Muscle of leg (tissue), 3 donors: ENCODE measurements at regions not wholly inside any gene's neighbourhood (a gene's known extent, or its start where the extent isn't known, plus 50 kb on each side); places are given as distances from the start of the nearest gene placed in this dataset.

Experiments used
- DNase-seq: peaks from one replicate; pipeline ENCODE4 v3.0.0; 2013
- H3K27ac ChIP-seq: one replicate; pipeline ENCODE4 v1.5.1; 2013; ENCODE audit warnings: mild to moderate bottlenecking, low read length, control low read depth
- H3K27me3 ChIP-seq: one replicate; pipeline ENCODE4 v1.6.1; 2013; ENCODE audit warnings: low read length; ENCODE audit not compliant: control insufficient read depth, insufficient read depth
- H3K36me3 ChIP-seq: one replicate; pipeline ENCODE4 v1.6.1; 2013; ENCODE audit warnings: low read length; ENCODE audit not compliant: control insufficient read depth, insufficient read depth
- H3K4me1 ChIP-seq: one replicate; pipeline ENCODE4 v1.6.1; 2013; ENCODE audit warnings: low read length; ENCODE audit not compliant: control insufficient read depth, insufficient read depth
- H3K4me3 ChIP-seq: one replicate; pipeline ENCODE4 v1.5.1; 2013; ENCODE audit warnings: low read length, control low read depth
- H3K9me3 ChIP-seq: replicated peaks from 2 replicates; pipeline ENCODE4 v1.6.1; 2013; ENCODE audit warnings: low read depth, low read length; ENCODE audit not compliant: control insufficient read depth
- WGBS: methylation state at CpG from one replicate; pipeline ENCODE4 v1.1.5; 2013; ENCODE audit warnings: missing lambda C conversion rate; ENCODE audit not compliant: insufficient coverage; 5-methylcytosine and 5-hydroxymethylcytosine counted together

DNA sequence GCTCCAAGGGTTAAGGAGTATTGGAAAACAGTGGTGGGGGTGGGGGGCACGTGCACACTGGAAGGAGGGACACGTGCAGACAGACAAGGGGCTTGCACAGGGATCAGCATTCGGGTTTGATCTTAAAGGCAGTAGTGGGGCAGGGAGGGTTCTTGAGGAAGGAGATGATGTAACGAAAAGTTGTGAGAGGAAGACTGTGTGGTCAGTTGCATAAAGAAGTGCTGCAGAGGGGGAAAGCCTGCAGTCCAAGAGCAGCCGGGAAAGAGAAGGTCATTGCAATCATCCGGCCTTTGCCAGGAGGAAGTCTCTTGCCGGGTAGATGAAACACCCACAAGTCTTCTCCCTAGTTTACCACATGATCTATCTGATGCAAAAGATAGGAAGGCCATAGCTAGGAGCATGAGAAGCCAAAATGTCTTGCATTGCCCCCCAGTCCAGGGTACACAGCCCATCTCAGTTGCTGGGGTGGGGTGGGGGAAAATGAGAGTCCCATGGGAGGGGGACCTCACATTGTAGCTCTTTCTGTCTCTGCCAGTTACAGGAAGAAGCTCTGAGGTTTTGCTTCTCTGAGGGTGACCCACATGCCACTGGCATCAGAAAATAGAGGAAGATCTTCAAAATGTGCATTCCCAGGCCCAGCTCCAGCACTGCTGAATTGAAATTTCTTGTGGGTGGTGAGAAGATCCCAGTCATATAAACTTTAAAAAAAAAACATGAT, 202.5 kb upstream of the RAB4A start:
- Histone ChIP-seq H3K36me3 (no peaks in the 10 kb centered on the region), H3K9me3 (no peaks in the 10 kb centered on the region), H3K4me1 (peaks cover 28% of the 10 kb centered on the region), H3K27ac (peak overlapping the region; percentile 42), H3K27me3 (peaks cover 5% of the 10 kb centered on the region), H3K4me3 (no peak overlapping the region)
- WGBS, result 0% methylated on average over 3 of the region's 7 CpGs
- peak; percentile 81 for DNase-seq

DNA sequence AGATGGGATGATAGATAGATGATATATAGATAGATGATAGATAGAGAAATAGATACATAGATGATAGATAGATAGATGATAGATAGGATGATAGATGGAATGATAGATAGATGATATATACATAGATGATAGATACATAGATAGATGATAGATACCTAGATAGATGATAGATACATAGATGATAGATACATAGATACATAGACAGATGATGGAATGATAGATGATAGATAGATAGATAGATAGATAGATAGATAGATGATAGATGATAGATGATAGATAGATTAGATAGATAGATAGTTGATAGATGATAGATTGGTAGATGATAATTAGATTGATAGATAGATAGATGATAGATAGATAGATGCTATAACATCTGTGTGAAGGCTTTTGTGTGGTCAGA, 201.7 kb upstream of the RAB4A start:
- no peaks in the 10 kb centered on the region for H3K9me3 ChIP-seq
- no peak overlapping the region for H3K4me3 ChIP-seq
- peaks cover 5% of the 10 kb centered on the region for H3K27me3 ChIP-seq
- no peak overlapping the region for H3K27ac ChIP-seq
- H3K4me1 ChIP-seq, result peaks cover 28% of the 10 kb centered on the region
- H3K36me3 ChIP-seq, result no peaks in the 10 kb centered on the region
- no peak for DNase-seq

- H3K4me3 ChIP-seq, result no peak overlapping the region
- DNase-seq, result peak; percentile 69
- peaks cover 28% of the 10 kb centered on the region for H3K4me1 ChIP-seq
- WGBS, result 48% methylated on average over 4 of the region's 5 CpGs
- no peak overlapping the region for H3K27ac ChIP-seq
- H3K27me3 ChIP-seq, result peaks cover 5% of the 10 kb centered on the region
- H3K36me3 ChIP-seq, result no peaks in the 10 kb centered on the region
- H3K9me3 ChIP-seq, result no peaks in the 10 kb centered on the region
Observed at GRCh38 chr1:229070168-229070567, 200.7 kb upstream of the RAB4A start.

DNA sequence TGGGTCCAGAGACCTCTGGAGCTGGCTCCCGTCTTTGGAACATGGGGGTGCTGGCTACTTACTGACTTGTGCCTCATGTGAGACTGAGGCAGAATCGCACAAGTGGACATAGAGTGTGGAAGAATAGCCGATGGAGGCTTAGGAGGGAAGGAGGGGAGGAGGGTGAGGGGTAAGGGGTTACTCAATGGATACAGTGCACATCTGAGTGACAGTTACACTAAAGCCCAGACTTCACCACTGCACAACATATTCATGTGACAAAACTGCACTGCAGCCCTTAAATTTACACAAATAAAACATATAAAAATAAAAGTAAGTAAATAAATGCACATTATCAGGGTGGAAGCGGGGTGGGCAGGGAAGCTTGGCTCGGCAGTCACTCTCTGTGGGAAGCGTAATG, 197.7 kb upstream of the RAB4A start:
- Histone ChIP-seq H3K4me1 (peaks cover 20% of the 10 kb centered on the region), H3K27ac (no peak overlapping the region), H3K9me3 (no peaks in the 10 kb centered on the region), H3K27me3 (peaks cover under 1% of the 10 kb centered on the region), H3K4me3 (no peak overlapping the region), H3K36me3 (no peaks in the 10 kb centered on the region)
- 85% methylated on average over 6 of the region's 6 CpGs for WGBS
- DNase-seq, result no peak

- Histone ChIP-seq H3K27me3 (no peaks in the 10 kb centered on the region), H3K27ac (no peak overlapping the region), H3K4me3 (no peak overlapping the region), H3K9me3 (no peaks in the 10 kb centered on the region), H3K36me3 (no peaks in the 10 kb centered on the region), H3K4me1 (peaks cover 11% of the 10 kb centered on the region)
- peak; percentile 37 for DNase-seq
- WGBS, result no CpG with 5 or more reads among the region's 2 CpGs
Observed at GRCh38 chr1:229075217-229075616, 195.7 kb upstream of the RAB4A start.

GRCh38 chr1:229075716-229076115, 195.2 kb upstream of the RAB4A start:
- Histone ChIP-seq H3K27ac (no peak overlapping the region), H3K36me3 (no peaks in the 10 kb centered on the region), H3K4me3 (no peak overlapping the region), H3K27me3 (no peaks in the 10 kb centered on the region), H3K9me3 (no peaks in the 10 kb centered on the region), H3K4me1 (peaks cover 7% of the 10 kb centered on the region)
- DNase-seq, result no peak
- 58% methylated on average over 2 of the region's 4 CpGs for WGBS

GRCh38 chr1:229076195-229076594, 194.7 kb upstream of the RAB4A start:
- no peaks in the 10 kb centered on the region for H3K9me3 ChIP-seq
- DNase-seq, result no peak
- 74% methylated on average over 4 of the region's 4 CpGs for WGBS

DNA sequence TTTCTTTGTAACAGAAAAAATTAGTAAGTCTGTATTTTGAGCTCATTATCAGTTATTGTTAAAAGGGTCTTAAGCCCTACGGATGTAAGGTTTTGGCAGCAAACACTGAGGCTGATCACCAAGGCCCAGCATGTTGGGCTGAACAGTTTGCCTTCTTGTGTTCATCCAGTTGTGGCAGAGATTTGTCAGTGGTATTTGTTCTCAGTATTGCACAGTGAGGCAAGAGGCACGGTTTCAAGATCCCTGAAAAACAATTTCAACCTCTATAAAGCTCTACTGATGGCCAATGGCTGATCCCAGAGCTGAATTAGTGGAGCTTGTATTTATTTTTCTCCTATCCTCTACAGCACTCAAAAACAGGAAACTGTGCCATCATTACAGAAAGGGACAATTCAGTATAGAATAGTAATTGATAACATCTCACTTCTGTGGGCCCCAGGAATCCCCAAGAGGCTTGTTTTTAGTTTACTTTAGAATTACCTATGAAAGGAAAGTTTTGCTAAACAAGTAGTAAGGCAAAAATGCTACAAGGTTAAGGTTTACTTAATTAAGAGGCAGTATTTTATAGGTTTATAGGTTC, 191.8 kb upstream of the RAB4A start:
- peaks cover 16% of the 10 kb centered on the region for H3K9me3 ChIP-seq
- no peak overlapping the region for H3K27ac ChIP-seq
- H3K27me3 ChIP-seq, result peaks cover 2% of the 10 kb centered on the region
- H3K4me1 ChIP-seq, result no peaks in the 10 kb centered on the region
- no CpG with 5 or more reads among the region's 2 CpGs for WGBS
- DNase-seq, result no peak
- H3K36me3 ChIP-seq, result no peaks in the 10 kb centered on the region
- H3K4me3 ChIP-seq, result no peak overlapping the region

More at GRCh38 chr1:229076195-229076594, 194.7 kb upstream of the RAB4A start:
- no peaks in the 10 kb centered on the region for H3K27me3 ChIP-seq
- no peak overlapping the region for H3K27ac ChIP-seq
- no peaks in the 10 kb centered on the region for H3K36me3 ChIP-seq
- H3K4me3 ChIP-seq, result no peak overlapping the region
- peaks cover 2% of the 10 kb centered on the region for H3K4me1 ChIP-seq

DNA sequence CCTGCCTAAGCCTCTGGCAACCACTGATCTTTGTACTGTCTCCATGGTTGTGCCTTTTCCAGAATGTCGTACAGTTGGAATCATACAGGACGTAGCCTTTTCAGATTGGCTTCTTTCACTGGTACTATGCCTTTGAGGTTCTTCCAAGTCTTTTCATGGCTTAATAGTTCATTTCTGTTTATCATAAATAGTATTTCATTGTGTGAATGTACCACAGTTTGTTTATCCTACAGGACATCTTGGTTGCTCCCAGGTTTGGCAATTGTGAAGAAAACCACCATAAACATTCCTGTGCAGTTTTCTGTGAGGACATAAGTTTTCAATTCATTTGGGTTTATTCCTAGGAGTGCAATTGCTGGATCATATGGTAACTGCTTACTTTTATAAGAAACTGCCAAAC, 190.6 kb upstream of the RAB4A start:
- Histone ChIP-seq H3K4me1 (no peaks in the 10 kb centered on the region), H3K27ac (no peak overlapping the region), H3K9me3 (peaks cover 16% of the 10 kb centered on the region), H3K4me3 (no peak overlapping the region), H3K27me3 (peaks cover 2% of the 10 kb centered on the region), H3K36me3 (no peaks in the 10 kb centered on the region)
- 80% methylated on average over 1 of the region's 2 CpGs for WGBS
- no peak for DNase-seq

- no CpG with 5 or more reads among the region's 1 CpG for WGBS
- Histone ChIP-seq H3K4me1 (no peaks in the 10 kb centered on the region), H3K4me3 (no peak overlapping the region), H3K27ac (no peak overlapping the region), H3K9me3 (peaks cover 16% of the 10 kb centered on the region), H3K36me3 (no peaks in the 10 kb centered on the region), H3K27me3 (peaks cover 2% of the 10 kb centered on the region)
- no peak for DNase-seq
Observed at GRCh38 chr1:229085291-229085690, 185.6 kb upstream of the RAB4A start.

GRCh38 chr1:229086091-229086490, 184.8 kb upstream of the RAB4A start:
- no peak overlapping the region for H3K27ac ChIP-seq
- H3K9me3 ChIP-seq, result peaks cover 16% of the 10 kb centered on the region
- DNase-seq, result no peak
- no peaks in the 10 kb centered on the region for H3K4me1 ChIP-seq
- no peak overlapping the region for H3K4me3 ChIP-seq
- H3K36me3 ChIP-seq, result no peaks in the 10 kb centered on the region
- H3K27me3 ChIP-seq, result peaks cover 2% of the 10 kb centered on the region
